Gastroesophageal sphincter (tissue), 3 donors: ENCODE measurements at regions not wholly inside any gene's neighbourhood (a gene's known extent, or its start where the extent isn't known, plus 50 kb on each side); places are given as distances from the start of the nearest gene placed in this dataset.

Source experiments
- POLR2A ChIP-seq, 2 donors: fragments of 450-650 bp; IDR thresholded peaks; one replicate each; pipeline ENCODE4 v1.6.1; 2017; ENCODE audit warnings: antibody characterized with exemption in 2 of 2, mild to moderate bottlenecking in 2 of 2, moderate library complexity in 1 of 2
- TF ChIP-seq, protein P1 (sequence below), 4 experiments: fragments of 200-600 bp in 2 of 4; fragments of 450-650 bp in 2 of 4; sonication (generic) in 1 of 4; IDR thresholded peaks; one replicate each; pipeline ENCODE4 v1.5.1; 2017 to 2019; ENCODE audit warnings: antibody characterized with exemption in 4 of 4, mild to moderate bottlenecking in 2 of 4, moderate library complexity in 2 of 4

DNA sequence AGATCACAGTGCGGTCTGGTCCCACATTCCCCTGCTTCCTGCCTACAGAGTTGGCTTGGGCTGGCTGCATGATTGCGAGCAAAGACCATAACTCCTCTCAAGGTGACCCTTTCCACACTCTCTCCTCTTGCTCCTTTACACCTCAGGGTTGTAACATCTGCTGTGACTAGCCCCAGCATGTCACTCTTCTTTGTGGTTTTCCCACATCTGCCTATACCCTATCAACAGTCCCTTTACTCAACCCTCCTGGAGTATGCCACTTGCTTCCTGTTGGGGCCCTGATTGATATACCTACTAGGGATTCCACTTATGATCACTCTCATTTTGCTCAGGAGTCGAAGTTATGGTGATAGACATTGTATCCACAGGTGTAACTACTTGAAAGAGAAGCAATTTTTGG lies 58.9 kb upstream of the SGK1 start:
- TF ChIP-seq, protein P1, sequence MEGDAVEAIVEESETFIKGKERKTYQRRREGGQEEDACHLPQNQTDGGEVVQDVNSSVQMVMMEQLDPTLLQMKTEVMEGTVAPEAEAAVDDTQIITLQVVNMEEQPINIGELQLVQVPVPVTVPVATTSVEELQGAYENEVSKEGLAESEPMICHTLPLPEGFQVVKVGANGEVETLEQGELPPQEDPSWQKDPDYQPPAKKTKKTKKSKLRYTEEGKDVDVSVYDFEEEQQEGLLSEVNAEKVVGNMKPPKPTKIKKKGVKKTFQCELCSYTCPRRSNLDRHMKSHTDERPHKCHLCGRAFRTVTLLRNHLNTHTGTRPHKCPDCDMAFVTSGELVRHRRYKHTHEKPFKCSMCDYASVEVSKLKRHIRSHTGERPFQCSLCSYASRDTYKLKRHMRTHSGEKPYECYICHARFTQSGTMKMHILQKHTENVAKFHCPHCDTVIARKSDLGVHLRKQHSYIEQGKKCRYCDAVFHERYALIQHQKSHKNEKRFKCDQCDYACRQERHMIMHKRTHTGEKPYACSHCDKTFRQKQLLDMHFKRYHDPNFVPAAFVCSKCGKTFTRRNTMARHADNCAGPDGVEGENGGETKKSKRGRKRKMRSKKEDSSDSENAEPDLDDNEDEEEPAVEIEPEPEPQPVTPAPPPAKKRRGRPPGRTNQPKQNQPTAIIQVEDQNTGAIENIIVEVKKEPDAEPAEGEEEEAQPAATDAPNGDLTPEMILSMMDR (IDR thresholded peaks at IDR 0.05), result no peak
- no peak for TF ChIP-seq POLR2A (IDR thresholded peaks at IDR 0.05)
